ENCODE measurements at regions not wholly inside any gene's neighbourhood (a gene's known extent, or its start where the extent isn't known, plus 50 kb on each side); places are given as distances from the start of the nearest gene placed in this dataset.
A peak's percentile ranks its signal among the peaks of the same experiment; 100 is the strongest.

- WGBS (ENCODE audit: extremely low coverage, insufficient coverage, low lambda C conversion rate), result no CpG with 5 or more reads among the region's 10 CpGs
- Histone ChIP-seq H3K36me3 (ENCODE audit: control insufficient read depth, insufficient read depth, low read length) (no peaks in the 10 kb centered on the region), H2BK5ac (ENCODE audit: low read length) (no peak overlapping the region), H3K18ac (ENCODE audit: low read length) (no peak overlapping the region), H3K23ac (ENCODE audit: low read length) (no peak overlapping the region), H3K27ac (ENCODE audit: low read depth, low read length) (no peak overlapping the region), H3K4me3 (ENCODE audit: low read length) (no peak overlapping the region), H3K4me2 (ENCODE audit: low read length) (no peak overlapping the region), H4K8ac (ENCODE audit: low read depth, low read length) (no peak overlapping the region), H2AK5ac (ENCODE audit: low read length) (no peak overlapping the region), H2BK120ac (ENCODE audit: low read depth, low read length) (no peak overlapping the region), H3K79me2 (ENCODE audit: control insufficient read depth, insufficient read depth, low read length) (no peaks in the 10 kb centered on the region), H3K4me1 (ENCODE audit: control insufficient read depth, low read depth, low read length) (no peaks in the 10 kb centered on the region), H3K79me1 (ENCODE audit: low read length) (no peaks in the 10 kb centered on the region), H2BK15ac (replicated peaks; ENCODE audit: low read depth) (no peak overlapping the region), H3K27me3 (ENCODE audit: insufficient read depth, low read length, poor library complexity) (no peaks in the 10 kb centered on the region), H3K56ac (ENCODE audit: low read length) (no peak overlapping the region), H3K4ac (ENCODE audit: low read depth, low read length) (no peak overlapping the region), H4K5ac (ENCODE audit: low read length) (no peak overlapping the region), H3K9ac (ENCODE audit: low read length) (no peak overlapping the region)
- DNase-seq, result no peak
These were observed 166.3 kb downstream of the ETS2 start for GRCh38 chr21:38972078-38972477.

- WGBS (ENCODE audit: extremely low coverage, insufficient coverage, low lambda C conversion rate), result no CpG with 5 or more reads among the region's 3 CpGs
- Histone ChIP-seq H3K56ac (ENCODE audit: low read length) (no peak overlapping the region), H3K23ac (ENCODE audit: low read length) (no peak overlapping the region), H3K4me2 (ENCODE audit: low read length) (no peak overlapping the region), H2BK120ac (ENCODE audit: low read depth, low read length) (no peak overlapping the region), H2BK15ac (replicated peaks; ENCODE audit: low read depth) (no peak overlapping the region), H4K8ac (ENCODE audit: low read depth, low read length) (no peak overlapping the region), H3K36me3 (ENCODE audit: control insufficient read depth, insufficient read depth, low read length) (no peaks in the 10 kb centered on the region), H3K18ac (ENCODE audit: low read length) (no peak overlapping the region), H3K27ac (ENCODE audit: low read depth, low read length) (no peak overlapping the region), H3K4me1 (ENCODE audit: control insufficient read depth, low read depth, low read length) (peaks cover 2% of the 10 kb centered on the region), H3K4me3 (ENCODE audit: low read length) (no peak overlapping the region), H3K79me2 (ENCODE audit: control insufficient read depth, insufficient read depth, low read length) (no peaks in the 10 kb centered on the region), H3K4ac (ENCODE audit: low read depth, low read length) (no peak overlapping the region), H3K79me1 (ENCODE audit: low read length) (no peaks in the 10 kb centered on the region), H2AK5ac (ENCODE audit: low read length) (no peak overlapping the region), H4K5ac (ENCODE audit: low read length) (no peak overlapping the region), H2BK5ac (ENCODE audit: low read length) (no peak overlapping the region), H3K27me3 (ENCODE audit: insufficient read depth, low read length, poor library complexity) (no peaks in the 10 kb centered on the region), H3K9ac (ENCODE audit: low read length) (no peak overlapping the region)
- DNase-seq, result no peak
These were observed 165.0 kb downstream of the ETS2 start for GRCh38 chr21:38970765-38971164.

DNA sequence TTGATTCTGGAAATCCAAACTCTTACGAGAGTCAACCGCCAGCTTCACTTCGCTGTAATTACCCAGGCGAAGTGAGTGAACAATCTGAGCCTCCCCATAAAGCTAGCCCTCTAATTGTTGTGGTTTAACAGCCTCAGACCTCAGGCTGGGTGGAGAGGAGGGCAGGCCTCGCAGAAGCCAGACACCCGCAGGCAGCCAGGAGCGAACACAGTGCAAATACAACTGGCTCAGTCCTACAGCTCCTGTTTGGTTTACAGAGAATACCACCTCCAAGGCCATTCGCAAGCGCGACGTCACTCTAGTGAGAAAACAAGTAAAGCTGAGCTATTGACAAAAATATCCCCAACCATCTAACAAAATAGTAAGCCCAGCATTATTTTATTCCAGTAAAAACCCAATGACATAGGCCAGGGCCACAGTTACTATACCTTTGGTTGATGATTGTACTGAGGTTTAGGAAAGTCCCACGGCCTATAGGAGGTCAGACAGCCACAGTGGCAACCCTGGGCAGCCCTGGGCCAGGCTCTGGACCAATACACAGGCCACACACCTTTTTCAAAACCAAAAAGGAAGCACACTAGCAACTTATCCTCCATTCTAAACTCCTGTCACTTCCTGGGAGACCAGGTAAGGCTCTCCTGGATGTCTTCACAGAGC, 163.3 kb downstream of the ETS2 start:
- Histone ChIP-seq H3K36me3 (ENCODE audit: control insufficient read depth, insufficient read depth, low read length) (no peaks in the 10 kb centered on the region), H2AK5ac (ENCODE audit: low read length) (no peak overlapping the region), H3K4me1 (ENCODE audit: control insufficient read depth, low read depth, low read length) (peaks cover 2% of the 10 kb centered on the region), H3K27me3 (ENCODE audit: insufficient read depth, low read length, poor library complexity) (no peaks in the 10 kb centered on the region), H2BK120ac (ENCODE audit: low read depth, low read length) (no peak overlapping the region), H4K5ac (ENCODE audit: low read length) (no peak overlapping the region), H3K23ac (ENCODE audit: low read length) (no peak overlapping the region), H2BK5ac (ENCODE audit: low read length) (no peak overlapping the region), H3K4me3 (ENCODE audit: low read length) (no peak overlapping the region), H2BK15ac (replicated peaks; ENCODE audit: low read depth) (no peak overlapping the region), H4K8ac (ENCODE audit: low read depth, low read length) (no peak overlapping the region), H3K18ac (ENCODE audit: low read length) (no peak overlapping the region), H3K9ac (ENCODE audit: low read length) (no peak overlapping the region), H3K27ac (ENCODE audit: low read depth, low read length) (no peak overlapping the region), H3K79me2 (ENCODE audit: control insufficient read depth, insufficient read depth, low read length) (no peaks in the 10 kb centered on the region), H3K4me2 (ENCODE audit: low read length) (no peak overlapping the region), H3K79me1 (ENCODE audit: low read length) (no peaks in the 10 kb centered on the region), H3K56ac (ENCODE audit: low read length) (no peak overlapping the region), H3K4ac (ENCODE audit: low read depth, low read length) (no peak overlapping the region)
- WGBS (ENCODE audit: extremely low coverage, insufficient coverage, low lambda C conversion rate), result no CpG with 5 or more reads among the region's 12 CpGs
- DNase-seq, result no peak

GRCh38 chr21:38965910-38966504, 160.3 kb downstream of the ETS2 start:
- H3K4me3 ChIP-seq (ENCODE audit: low read length), result no peak overlapping the region
- no peak overlapping the region for H3K9ac ChIP-seq (ENCODE audit: low read length)
- H3K4me2 ChIP-seq (ENCODE audit: low read length), result no peak overlapping the region
- H3K18ac ChIP-seq (ENCODE audit: low read length), result no peak overlapping the region
- H3K4ac ChIP-seq (ENCODE audit: low read depth, low read length), result no peak overlapping the region
- H3K27me3 ChIP-seq (ENCODE audit: insufficient read depth, low read length, poor library complexity), result no peaks in the 10 kb centered on the region
- no peak overlapping the region for H3K27ac ChIP-seq (ENCODE audit: low read depth, low read length)
- no peak overlapping the region for H2AK5ac ChIP-seq (ENCODE audit: low read length)
- no peak overlapping the region for H3K56ac ChIP-seq (ENCODE audit: low read length)
- H4K5ac ChIP-seq (ENCODE audit: low read length), result peak overlapping the region; percentile 75
- H2BK15ac ChIP-seq (replicated peaks; ENCODE audit: low read depth), result no peak overlapping the region
- DNase-seq, result peak; percentile 86
- H3K36me3 ChIP-seq (ENCODE audit: control insufficient read depth, insufficient read depth, low read length), result no peaks in the 10 kb centered on the region
- H3K79me1 ChIP-seq (ENCODE audit: low read length), result no peaks in the 10 kb centered on the region
- H3K4me1 ChIP-seq (ENCODE audit: control insufficient read depth, low read depth, low read length), result peaks cover 2% of the 10 kb centered on the region
- no peak overlapping the region for H4K8ac ChIP-seq (ENCODE audit: low read depth, low read length)
- H2BK5ac ChIP-seq (ENCODE audit: low read length), result no peak overlapping the region
- H2BK120ac ChIP-seq (ENCODE audit: low read depth, low read length), result no peak overlapping the region
- H3K79me2 ChIP-seq (ENCODE audit: control insufficient read depth, insufficient read depth, low read length), result no peaks in the 10 kb centered on the region
- WGBS (ENCODE audit: extremely low coverage, insufficient coverage, low lambda C conversion rate), result no CpG with 5 or more reads among the region's 16 CpGs
- no peak overlapping the region for H3K23ac ChIP-seq (ENCODE audit: low read length)

DNA sequence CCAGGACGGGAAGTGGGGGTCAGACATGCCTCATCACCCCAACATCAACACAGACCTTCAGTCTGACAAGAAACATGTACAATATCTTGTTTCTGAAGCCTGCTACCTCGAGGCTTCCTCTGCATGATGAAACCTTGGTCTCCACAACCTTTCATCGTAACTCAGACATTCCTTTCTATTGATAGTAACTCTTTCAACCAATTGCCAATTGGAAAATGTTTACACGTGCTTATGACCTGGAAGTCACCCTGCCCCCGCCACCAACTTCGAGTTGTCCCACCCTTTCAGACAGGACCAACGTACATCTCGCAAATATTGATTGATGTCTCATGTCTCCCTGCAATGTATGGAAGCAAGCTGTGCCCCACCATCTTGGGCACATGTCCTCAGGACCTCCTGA, 159.5 kb downstream of the ETS2 start:
- Histone ChIP-seq H2BK5ac (ENCODE audit: low read length) (no peak overlapping the region), H3K23ac (ENCODE audit: low read length) (no peak overlapping the region), H3K4me1 (ENCODE audit: control insufficient read depth, low read depth, low read length) (peaks cover 2% of the 10 kb centered on the region), H3K4me3 (ENCODE audit: low read length) (no peak overlapping the region), H3K56ac (ENCODE audit: low read length) (no peak overlapping the region), H3K27ac (ENCODE audit: low read depth, low read length) (no peak overlapping the region), H3K36me3 (ENCODE audit: control insufficient read depth, insufficient read depth, low read length) (no peaks in the 10 kb centered on the region), H3K18ac (ENCODE audit: low read length) (no peak overlapping the region), H2AK5ac (ENCODE audit: low read length) (no peak overlapping the region), H4K5ac (ENCODE audit: low read length) (no peak overlapping the region), H2BK120ac (ENCODE audit: low read depth, low read length) (no peak overlapping the region), H3K79me1 (ENCODE audit: low read length) (no peaks in the 10 kb centered on the region), H3K4ac (ENCODE audit: low read depth, low read length) (no peak overlapping the region), H2BK15ac (replicated peaks; ENCODE audit: low read depth) (no peak overlapping the region), H3K27me3 (ENCODE audit: insufficient read depth, low read length, poor library complexity) (no peaks in the 10 kb centered on the region), H3K4me2 (ENCODE audit: low read length) (no peak overlapping the region), H3K9ac (ENCODE audit: low read length) (no peak overlapping the region), H4K8ac (ENCODE audit: low read depth, low read length) (no peak overlapping the region), H3K79me2 (ENCODE audit: control insufficient read depth, insufficient read depth, low read length) (no peaks in the 10 kb centered on the region)
- WGBS (ENCODE audit: extremely low coverage, insufficient coverage, low lambda C conversion rate), result no CpG with 5 or more reads among the region's 8 CpGs
- no peak for DNase-seq

- no peak for DNase-seq
- Histone ChIP-seq H3K4ac (ENCODE audit: low read depth, low read length) (no peak overlapping the region), H3K36me3 (ENCODE audit: control insufficient read depth, insufficient read depth, low read length) (no peaks in the 10 kb centered on the region), H3K27me3 (ENCODE audit: insufficient read depth, low read length, poor library complexity) (no peaks in the 10 kb centered on the region), H2AK5ac (ENCODE audit: low read length) (no peak overlapping the region), H4K8ac (ENCODE audit: low read depth, low read length) (no peak overlapping the region), H2BK120ac (ENCODE audit: low read depth, low read length) (no peak overlapping the region), H2BK5ac (ENCODE audit: low read length) (no peak overlapping the region), H3K56ac (ENCODE audit: low read length) (no peak overlapping the region), H3K4me3 (ENCODE audit: low read length) (no peak overlapping the region), H4K5ac (ENCODE audit: low read length) (no peak overlapping the region), H3K9ac (ENCODE audit: low read length) (no peak overlapping the region), H3K79me1 (ENCODE audit: low read length) (no peaks in the 10 kb centered on the region), H3K18ac (ENCODE audit: low read length) (no peak overlapping the region), H3K27ac (ENCODE audit: low read depth, low read length) (no peak overlapping the region), H3K23ac (ENCODE audit: low read length) (no peak overlapping the region), H3K4me2 (ENCODE audit: low read length) (no peak overlapping the region), H2BK15ac (replicated peaks; ENCODE audit: low read depth) (no peak overlapping the region), H3K79me2 (ENCODE audit: control insufficient read depth, insufficient read depth, low read length) (no peaks in the 10 kb centered on the region), H3K4me1 (ENCODE audit: control insufficient read depth, low read depth, low read length) (peaks cover 2% of the 10 kb centered on the region)
- WGBS (ENCODE audit: extremely low coverage, insufficient coverage, low lambda C conversion rate), result no CpG with 5 or more reads among the region's 6 CpGs
These were observed 157.3 kb downstream of the ETS2 start for GRCh38 chr21:38963006-38963405.
